ENCODE measurements at regions not wholly inside any gene's neighbourhood (a gene's known extent, or its start where the extent isn't known, plus 50 kb on each side); places are given as distances from the start of the nearest gene placed in this dataset.

GRCh38 chr5:115469904-115470516, 74.6 kb downstream of the FEM1C start:
- DNase-seq = no peak
- Mint-ChIP-seq H3K36me3 (ENCODE audit: unreplicated experiment) (no peaks in the 10 kb centered on the region), H3K4me3 (ENCODE audit: unreplicated experiment) (no peak overlapping the region), H3K4me1 (ENCODE audit: low read depth, unreplicated experiment) (peaks cover 7% of the 10 kb centered on the region), H3K27ac (ENCODE audit: unreplicated experiment) (no peak overlapping the region), H3K9me3 (ENCODE audit: unreplicated experiment) (no peaks in the 10 kb centered on the region), H3K27me3 (ENCODE audit: unreplicated experiment) (no peaks in the 10 kb centered on the region)
- no peak for TF ChIP-seq CTCF (IDR thresholded peaks at IDR 0.05; ENCODE audit: partially characterized antibody, unreplicated experiment)

GRCh38 chr5:115467628-115468027, 76.9 kb downstream of the FEM1C start:
- Mint-ChIP-seq H3K27me3 (ENCODE audit: unreplicated experiment) (no peaks in the 10 kb centered on the region), H3K36me3 (ENCODE audit: unreplicated experiment) (no peaks in the 10 kb centered on the region), H3K27ac (ENCODE audit: unreplicated experiment) (no peak overlapping the region), H3K9me3 (ENCODE audit: unreplicated experiment) (no peaks in the 10 kb centered on the region), H3K4me3 (ENCODE audit: unreplicated experiment) (no peak overlapping the region), H3K4me1 (ENCODE audit: low read depth, unreplicated experiment) (peaks cover 4% of the 10 kb centered on the region)
- no peak for TF ChIP-seq CTCF (IDR thresholded peaks at IDR 0.05; ENCODE audit: partially characterized antibody, unreplicated experiment)
- no peak for DNase-seq

GRCh38 chr5:115465431-115465830, 79.1 kb downstream of the FEM1C start:
- TF ChIP-seq CTCF (IDR thresholded peaks at IDR 0.05; ENCODE audit: partially characterized antibody, unreplicated experiment) = no peak
- no peaks in the 10 kb centered on the region for H3K36me3 Mint-ChIP-seq (ENCODE audit: unreplicated experiment)
- H3K27ac Mint-ChIP-seq (ENCODE audit: unreplicated experiment) = no peak overlapping the region
- H3K4me1 Mint-ChIP-seq (ENCODE audit: low read depth, unreplicated experiment) = no peaks in the 10 kb centered on the region
- no peaks in the 10 kb centered on the region for H3K9me3 Mint-ChIP-seq (ENCODE audit: unreplicated experiment)
- no peak for DNase-seq
- H3K4me3 Mint-ChIP-seq (ENCODE audit: unreplicated experiment) = no peak overlapping the region
- no peaks in the 10 kb centered on the region for H3K27me3 Mint-ChIP-seq (ENCODE audit: unreplicated experiment)

- no peak for DNase-seq
- Mint-ChIP-seq H3K27me3 (ENCODE audit: unreplicated experiment) (no peaks in the 10 kb centered on the region), H3K27ac (ENCODE audit: unreplicated experiment) (no peak overlapping the region), H3K4me3 (ENCODE audit: unreplicated experiment) (no peak overlapping the region), H3K4me1 (ENCODE audit: low read depth, unreplicated experiment) (no peaks in the 10 kb centered on the region), H3K36me3 (ENCODE audit: unreplicated experiment) (no peaks in the 10 kb centered on the region), H3K9me3 (ENCODE audit: unreplicated experiment) (no peaks in the 10 kb centered on the region)
- TF ChIP-seq CTCF (IDR thresholded peaks at IDR 0.05; ENCODE audit: partially characterized antibody, unreplicated experiment) = no peak
Observed at GRCh38 chr5:115463983-115464382, 80.6 kb downstream of the FEM1C start.

GRCh38 chr5:115461506-115462290, 82.9 kb downstream of the FEM1C start:
- Mint-ChIP-seq H3K4me1 (ENCODE audit: low read depth, unreplicated experiment) (peaks cover 4% of the 10 kb centered on the region), H3K9me3 (ENCODE audit: unreplicated experiment) (no peaks in the 10 kb centered on the region), H3K27me3 (ENCODE audit: unreplicated experiment) (no peaks in the 10 kb centered on the region), H3K36me3 (ENCODE audit: unreplicated experiment) (no peaks in the 10 kb centered on the region), H3K27ac (ENCODE audit: unreplicated experiment) (no peak overlapping the region), H3K4me3 (ENCODE audit: unreplicated experiment) (no peak overlapping the region)
- no peak for DNase-seq
- TF ChIP-seq CTCF (IDR thresholded peaks at IDR 0.05; ENCODE audit: partially characterized antibody, unreplicated experiment) = no peak

Data from glutamatergic neuron (in vitro differentiated cells).